LNCaP clone FGC (cell line): ENCODE measurements at regions not wholly inside any gene's neighbourhood (a gene's known extent, or its start where the extent isn't known, plus 50 kb on each side); places are given as distances from the start of the nearest gene placed in this dataset.

Experiments used
- DNase-seq: peaks from one replicate; pipeline ENCODE4 v3.0.0-alpha.2; 2011; ENCODE audit warnings: low read depth
- H3K4me3 ChIP-seq: 2 replicates; pipeline ENCODE4 v1.5.1; 2011; ENCODE audit warnings: mild to moderate bottlenecking, low read depth, low read length, control low read depth
- CTCF ChIP-seq: IDR thresholded peaks from 2 replicates; pipeline ENCODE4 v1.5.1; 2012; ENCODE audit warnings: mild to moderate bottlenecking; ENCODE audit not compliant: control insufficient read depth, insufficient read depth; ENCODE audit errors: extremely low read depth

- H3K4me3 ChIP-seq = no peak overlapping the region
- peak; percentile 49 for TF ChIP-seq CTCF
- no peak for DNase-seq
Measured at GRCh38 chr16:85393674-85394451, 219.3 kb upstream of the GSE1 start.

GRCh38 chr16:85394456-85395206, 218.5 kb upstream of the GSE1 start:
- TF ChIP-seq CTCF = no peak
- no peak overlapping the region for H3K4me3 ChIP-seq
- no peak for DNase-seq

GRCh38 chr16:85395207-85395912, 217.8 kb upstream of the GSE1 start:
- no peak for TF ChIP-seq CTCF
- no peak overlapping the region for H3K4me3 ChIP-seq
- DNase-seq = no peak

- DNase-seq = no peak
- no peak overlapping the region for H3K4me3 ChIP-seq
- no peak for TF ChIP-seq CTCF
Measured at GRCh38 chr16:85395913-85396878, 216.9 kb upstream of the GSE1 start.

GRCh38 chr16:85396879-85397871, 215.9 kb upstream of the GSE1 start:
- DNase-seq = no peak
- H3K4me3 ChIP-seq = no peak overlapping the region
- no peak for TF ChIP-seq CTCF
